ENCODE measurements at regions not wholly inside any gene's neighbourhood (a gene's known extent, or its start where the extent isn't known, plus 50 kb on each side); places are given as distances from the start of the nearest gene placed in this dataset.

GRCh38 chr11:103826856-103827255, 209.6 kb upstream of the DDI1 start:
- DNase-seq (ENCODE audit: insufficient read length) (no peak), FAIRE-seq (no peak)
- no peak for TF ChIP-seq POLR2A (IDR thresholded peaks at IDR 0.05; ENCODE audit: low read depth, low read length)
- TF ChIP-seq POLR2AphosphoS5 (IDR thresholded peaks at IDR 0.05; ENCODE audit: low read depth, low read length) = no peak
- no peak for TF ChIP-seq TAF1 (IDR thresholded peaks at IDR 0.05; ENCODE audit: borderline replicate concordance, low read depth, low read length)

- TF ChIP-seq POLR2A (IDR thresholded peaks at IDR 0.05; ENCODE audit: low read depth, low read length) (no peak), POLR2AphosphoS5 (IDR thresholded peaks at IDR 0.05; ENCODE audit: low read depth, low read length) (no peak), TAF1 (IDR thresholded peaks at IDR 0.05; ENCODE audit: borderline replicate concordance, low read depth, low read length) (no peak)
- no peak for DNase-seq (ENCODE audit: insufficient read length)
- FAIRE-seq = no peak
These were observed 206.8 kb upstream of the DDI1 start for GRCh38 chr11:103829596-103829995.

- FAIRE-seq (no peak), DNase-seq (ENCODE audit: insufficient read length) (no peak)
- no peak for TF ChIP-seq TAF1 (IDR thresholded peaks at IDR 0.05; ENCODE audit: borderline replicate concordance, low read depth, low read length)
- TF ChIP-seq POLR2A (IDR thresholded peaks at IDR 0.05; ENCODE audit: low read depth, low read length) = no peak
- TF ChIP-seq POLR2AphosphoS5 (IDR thresholded peaks at IDR 0.05; ENCODE audit: low read depth, low read length) = no peak
These were observed 206.2 kb upstream of the DDI1 start for GRCh38 chr11:103830205-103830604.

- no peak for FAIRE-seq
These were observed 203.7 kb upstream of the DDI1 start for GRCh38 chr11:103832762-103833161.

GRCh38 chr11:103842191-103842590, 194.2 kb upstream of the DDI1 start:
- TF ChIP-seq POLR2A (IDR thresholded peaks at IDR 0.05; ENCODE audit: low read depth, low read length) (no peak), TAF1 (IDR thresholded peaks at IDR 0.05; ENCODE audit: borderline replicate concordance, low read depth, low read length) (no peak), POLR2AphosphoS5 (IDR thresholded peaks at IDR 0.05; ENCODE audit: low read depth, low read length) (no peak)
- no peak for DNase-seq (ENCODE audit: insufficient read length)
- FAIRE-seq = no peak

More at GRCh38 chr11:103832762-103833161, 203.7 kb upstream of the DDI1 start:
- TF ChIP-seq POLR2A (IDR thresholded peaks at IDR 0.05; ENCODE audit: low read depth, low read length) = no peak
- DNase-seq (ENCODE audit: insufficient read length) = no peak

- DNase-seq (ENCODE audit: insufficient read length) (no peak), FAIRE-seq (no peak)
- TF ChIP-seq POLR2AphosphoS5 (IDR thresholded peaks at IDR 0.05; ENCODE audit: low read depth, low read length) (no peak), TAF1 (IDR thresholded peaks at IDR 0.05; ENCODE audit: borderline replicate concordance, low read depth, low read length) (no peak), POLR2A (IDR thresholded peaks at IDR 0.05; ENCODE audit: low read depth, low read length) (no peak)
These were observed 193.6 kb upstream of the DDI1 start for GRCh38 chr11:103842795-103843194.

GRCh38 chr11:103844327-103845215, 191.9 kb upstream of the DDI1 start:
- FAIRE-seq (peak; percentile 94), DNase-seq (ENCODE audit: insufficient read length) (no peak)
- TF ChIP-seq POLR2AphosphoS5 (IDR thresholded peaks at IDR 0.05; ENCODE audit: low read depth, low read length) = no peak
- TF ChIP-seq POLR2A (IDR thresholded peaks at IDR 0.05; ENCODE audit: low read depth, low read length) = no peak
- TF ChIP-seq TAF1 (IDR thresholded peaks at IDR 0.05; ENCODE audit: borderline replicate concordance, low read depth, low read length) = no peak

GRCh38 chr11:103845331-103845730, 191.1 kb upstream of the DDI1 start:
- peak; percentile 54 for FAIRE-seq
- TF ChIP-seq POLR2AphosphoS5 (IDR thresholded peaks at IDR 0.05; ENCODE audit: low read depth, low read length) = no peak
- TF ChIP-seq TAF1 (IDR thresholded peaks at IDR 0.05; ENCODE audit: borderline replicate concordance, low read depth, low read length) = no peak
- TF ChIP-seq POLR2A (IDR thresholded peaks at IDR 0.05; ENCODE audit: low read depth, low read length) = no peak
- no peak for DNase-seq (ENCODE audit: insufficient read length)

GRCh38 chr11:103848686-103849085, 187.8 kb upstream of the DDI1 start:
- FAIRE-seq (no peak), DNase-seq (ENCODE audit: insufficient read length) (no peak)
- TF ChIP-seq POLR2A (IDR thresholded peaks at IDR 0.05; ENCODE audit: low read depth, low read length) (no peak), POLR2AphosphoS5 (IDR thresholded peaks at IDR 0.05; ENCODE audit: low read depth, low read length) (no peak), TAF1 (IDR thresholded peaks at IDR 0.05; ENCODE audit: borderline replicate concordance, low read depth, low read length) (no peak)

- TF ChIP-seq POLR2AphosphoS5 (IDR thresholded peaks at IDR 0.05; ENCODE audit: low read depth, low read length) = no peak
- peak; percentile 33 for FAIRE-seq
- no peak for DNase-seq (ENCODE audit: insufficient read length)
These were observed 187.1 kb upstream of the DDI1 start for GRCh38 chr11:103849366-103849765.

GRCh38 chr11:103850419-103851165, 185.8 kb upstream of the DDI1 start:
- no peak for FAIRE-seq
- DNase-seq (ENCODE audit: insufficient read length) = no peak

GRCh38 chr11:103851166-103851651, 185.2 kb upstream of the DDI1 start:
- no peak for TF ChIP-seq TAF1 (IDR thresholded peaks at IDR 0.05; ENCODE audit: borderline replicate concordance, low read depth, low read length)
- TF ChIP-seq POLR2A (IDR thresholded peaks at IDR 0.05; ENCODE audit: low read depth, low read length) = no peak
- TF ChIP-seq POLR2AphosphoS5 (IDR thresholded peaks at IDR 0.05; ENCODE audit: low read depth, low read length) = no peak
- peak; percentile 27 for FAIRE-seq

More at GRCh38 chr11:103850419-103851165, 185.8 kb upstream of the DDI1 start:
- TF ChIP-seq POLR2AphosphoS5 (IDR thresholded peaks at IDR 0.05; ENCODE audit: low read depth, low read length) (no peak), TAF1 (IDR thresholded peaks at IDR 0.05; ENCODE audit: borderline replicate concordance, low read depth, low read length) (no peak), POLR2A (IDR thresholded peaks at IDR 0.05; ENCODE audit: low read depth, low read length) (no peak)

More at GRCh38 chr11:103851166-103851651, 185.2 kb upstream of the DDI1 start:
- DNase-seq (ENCODE audit: insufficient read length) = no peak

All from GM12892 (cell line).